WTC11 (cell line): ENCODE measurements at regions not wholly inside any gene's neighbourhood (a gene's known extent, or its start where the extent isn't known, plus 50 kb on each side); places are given as distances from the start of the nearest gene placed in this dataset.

Experiments
- ATAC-seq: fragments of 200-7000 bp; cut with Tn5 transposase; 2 replicates; pipeline ENCODE4 v1.10.0; 2021; ENCODE audit warnings: mild to moderate bottlenecking, moderate library complexity
- CTCF ChIA-PET: fragments of 300-600 bp; sonication (Branson Sonifier 250); formaldehyde crosslinking; loops from one replicate; lab custom pipeline; 2021; ENCODE audit warnings: antibody characterized with exemption; lab: Charles Lee
- POLR2A ChIA-PET: fragments of 350-600 bp; sonication (Branson Sonifier 250); formaldehyde crosslinking; loops from one replicate; lab custom pipeline; 2021; ENCODE audit warnings: antibody characterized with exemption; lab: Charles Lee
- DNase-seq: peaks from one replicate; pipeline ENCODE4 v3.0.0; 2021; ENCODE audit warnings: low spot score
- H3K27ac Mint-ChIP-seq: 2 replicates; pipeline ENCODE4 v1.8.0; 2021; ENCODE audit warnings: mixed read lengths
- H3K27me3 Mint-ChIP-seq: 2 replicates; pipeline ENCODE4 v1.8.0; 2021; ENCODE audit warnings: low read depth, mild to moderate bottlenecking, moderate library complexity, mixed read lengths
- H3K36me3 Mint-ChIP-seq: 2 replicates; pipeline ENCODE4 v1.8.0; 2021; ENCODE audit warnings: mixed read lengths
- H3K4me1 Mint-ChIP-seq: 2 replicates; pipeline ENCODE4 v1.8.0; 2022; ENCODE audit warnings: mixed read lengths
- H3K4me3 Mint-ChIP-seq: 2 replicates; pipeline ENCODE4 v1.8.0; 2021; ENCODE audit warnings: mild to moderate bottlenecking, moderate library complexity, mixed read lengths
- H3K9me3 Mint-ChIP-seq: 2 replicates; pipeline ENCODE4 v1.8.0; 2021; ENCODE audit warnings: mixed read lengths
- CTCF ChIP-seq: fragments of 200-600 bp; IDR thresholded peaks from 2 replicates; pipeline ENCODE4 v1.8.0; 2022; ENCODE audit warnings: antibody characterized with exemption
- E2F4 ChIP-seq: sonication (generic); formaldehyde crosslinking; IDR thresholded peaks from 2 replicates; pipeline ENCODE4 v1.8.1; 2022; ENCODE audit warnings: low read depth, mild to moderate bottlenecking, moderate library complexity, missing genetic modification reagents, borderline replicate concordance
- ELF4 ChIP-seq: sonication (generic); formaldehyde crosslinking; IDR thresholded peaks from 2 replicates; pipeline ENCODE4 v1.8.1; 2022; ENCODE audit warnings: low read depth, mild to moderate bottlenecking, moderate library complexity, missing genetic modification reagents
- ERG ChIP-seq: fragments of 250-450 bp; sonication (Bioruptor Pico); IDR thresholded peaks from 2 replicates; pipeline ENCODE4 v1.8.0; 2021; ENCODE audit warnings: mild to moderate bottlenecking
- ESRRA ChIP-seq: sonication (generic); formaldehyde crosslinking; IDR thresholded peaks from 2 replicates; pipeline ENCODE4 v1.8.1; 2022; ENCODE audit warnings: mild to moderate bottlenecking, missing genetic modification reagents, borderline replicate concordance
- FOXP1 ChIP-seq: sonication (generic); formaldehyde crosslinking; IDR thresholded peaks from 2 replicates; pipeline ENCODE4 v1.8.0; 2022; ENCODE audit warnings: missing genetic modification reagents, mild to moderate bottlenecking, moderate library complexity, borderline replicate concordance
- FOXP4 ChIP-seq: sonication (generic); formaldehyde crosslinking; IDR thresholded peaks from 2 replicates; pipeline ENCODE4 v1.8.0; 2022; ENCODE audit warnings: mild to moderate bottlenecking, missing genetic modification reagents
- GRHL2 ChIP-seq: fragments of 250-450 bp; sonication (Bioruptor Pico); IDR thresholded peaks from 2 replicates; pipeline ENCODE4 v1.8.0; 2022; ENCODE audit warnings: mild to moderate bottlenecking, moderate library complexity; ENCODE audit not compliant: insufficient replicate concordance, severe bottlenecking
- HMGA2 ChIP-seq: fragments of 250-450 bp; sonication (Bioruptor Pico); IDR thresholded peaks from 2 replicates; pipeline ENCODE4 v1.4.0; 2021; ENCODE audit warnings: mild to moderate bottlenecking, moderate library complexity
- IRF1 ChIP-seq: sonication (generic); formaldehyde crosslinking; IDR thresholded peaks from 2 replicates; pipeline ENCODE4 v1.8.0; 2023; ENCODE audit warnings: missing genetic modification reagents
- JAZF1 ChIP-seq: fragments of 250-450 bp; sonication (Bioruptor Pico); IDR thresholded peaks from 2 replicates; pipeline ENCODE4 v1.9.0; 2021; ENCODE audit warnings: moderate library complexity, mild to moderate bottlenecking, inconsistent platforms
- RELA ChIP-seq: sonication (generic); formaldehyde crosslinking; IDR thresholded peaks from 2 replicates; pipeline ENCODE4 v1.8.1; 2022; ENCODE audit warnings: missing genetic modification reagents, mild to moderate bottlenecking, borderline replicate concordance
- SOX15 ChIP-seq: fragments of 250-450 bp; sonication (Bioruptor Pico); IDR thresholded peaks from 2 replicates; pipeline ENCODE4 v1.9.0; 2021; ENCODE audit warnings: mild to moderate bottlenecking
- TEAD1 ChIP-seq: sonication (generic); formaldehyde crosslinking; IDR thresholded peaks from 2 replicates; pipeline ENCODE4 v1.8.0; 2022; ENCODE audit warnings: mild to moderate bottlenecking, missing genetic modification reagents
- TEAD4 ChIP-seq: sonication (generic); formaldehyde crosslinking; IDR thresholded peaks from 2 replicates; pipeline ENCODE4 v1.8.0; 2022; ENCODE audit warnings: mild to moderate bottlenecking, missing genetic modification reagents
- USF2 ChIP-seq: sonication (generic); formaldehyde crosslinking; IDR thresholded peaks from 2 replicates; pipeline ENCODE4 v1.8.1; 2023; ENCODE audit warnings: mild to moderate bottlenecking, missing genetic modification reagents, moderate library complexity
- ZMAT4 ChIP-seq: fragments of 250-450 bp; sonication (Bioruptor Pico); IDR thresholded peaks from 2 replicates; pipeline ENCODE4 v1.9.0; 2021; ENCODE audit warnings: mild to moderate bottlenecking
- ZNF232 ChIP-seq: sonication (generic); formaldehyde crosslinking; IDR thresholded peaks from 2 replicates; pipeline ENCODE4 v1.8.0; 2022; ENCODE audit warnings: mild to moderate bottlenecking, missing genetic modification reagents
- ZNF281 ChIP-seq: sonication (generic); formaldehyde crosslinking; IDR thresholded peaks from 2 replicates; pipeline ENCODE4 v1.8.0; 2023; ENCODE audit warnings: mild to moderate bottlenecking, missing genetic modification reagents

- TF ChIP-seq IRF1 (CRISPR knock-in tag) (no peak), ELF4 (CRISPR knock-in tag) (no peak), E2F4 (CRISPR knock-in tag) (no peak)
Measured at GRCh38 chr14:31933716-31934115, 143.4 kb upstream of the ARHGAP5 start (continued).

GRCh38 chr14:31934767-31935266, 142.3 kb upstream of the ARHGAP5 start:
- TF ChIP-seq ZNF281 (CRISPR knock-in tag) (peak; percentile 53; the same call in 1 of the 2 replicates), TEAD1 (CRISPR knock-in tag) (0 out of 2 replicates have a peak, but pooled peaks have one; percentile 22), ERG (no peak), USF2 (peak; percentile 30; the same call in 1 of the 2 replicates)
- Mint-ChIP-seq H3K27ac (no peak overlapping the region), H3K9me3 (no peaks in the 10 kb centered on the region), H3K4me3 (peak overlapping the region; percentile 21), H3K36me3 (no peaks in the 10 kb centered on the region), H3K4me1 (peaks cover 46% of the 10 kb centered on the region), H3K27me3 (peaks cover 14% of the 10 kb centered on the region)
- ChIA-PET CTCF (interaction anchor here (0.6 to 2.0 kb wide), 10 partner anchors 8 to 320 kb away, joined by 3 to 9 read pairs (median 4); partner anchors contain the start of gene RNU6-8), POLR2A (no interaction called here)
- ATAC-seq (peak; percentile 90), DNase-seq (peak; percentile 51)

GRCh38 chr14:31935391-31935790, 141.7 kb upstream of the ARHGAP5 start:
- ATAC-seq: no peak
- H3K4me3 Mint-ChIP-seq: no peak overlapping the region
- TF ChIP-seq ZNF232 (CRISPR knock-in tag) (no peak), HMGA2 (CRISPR knock-in tag) (no peak)

GRCh38 chr14:31936115-31936514, 141.0 kb upstream of the ARHGAP5 start:
- POLR2A ChIA-PET: no interaction called here
- ATAC-seq (no peak), DNase-seq (no peak)
- no peaks in the 10 kb centered on the region for H3K36me3 Mint-ChIP-seq
- no peaks in the 10 kb centered on the region for H3K9me3 Mint-ChIP-seq
- H3K4me1 Mint-ChIP-seq: peaks cover 46% of the 10 kb centered on the region
- no peak overlapping the region for H3K27ac Mint-ChIP-seq
- H3K4me3 Mint-ChIP-seq: no peak overlapping the region
- CTCF ChIA-PET: no interaction called here
- peaks cover 14% of the 10 kb centered on the region for H3K27me3 Mint-ChIP-seq
- TF ChIP-seq FOXP1 (CRISPR knock-in tag): no peak
- no peak for TF ChIP-seq RELA (CRISPR knock-in tag)
- TF ChIP-seq FOXP4 (CRISPR knock-in tag): no peak
- TF ChIP-seq ESRRA: no peak
- TF ChIP-seq GRHL2 (CRISPR knock-in tag): no peak
- TF ChIP-seq JAZF1 (CRISPR knock-in tag): no peak
- no peak for TF ChIP-seq ZMAT4 (CRISPR knock-in tag)
- no peak for TF ChIP-seq CTCF
- no peak for TF ChIP-seq SOX15 (CRISPR knock-in tag)
- no peak for TF ChIP-seq TEAD4 (CRISPR knock-in tag)

More at GRCh38 chr14:31935391-31935790, 141.7 kb upstream of the ARHGAP5 start:
- POLR2A ChIA-PET: no interaction called here
- CTCF ChIA-PET: interaction anchor here (1.2 to 2.0 kb wide), 2 partner anchors 15 to 268 kb away, joined by 3 to 9 read pairs; partner anchors contain the start of gene RNU6-8
- Mint-ChIP-seq H3K36me3 (no peaks in the 10 kb centered on the region), H3K27me3 (peaks cover 14% of the 10 kb centered on the region), H3K9me3 (no peaks in the 10 kb centered on the region), H3K4me1 (peaks cover 46% of the 10 kb centered on the region), H3K27ac (no peak overlapping the region)
- DNase-seq: no peak
